Peyer's patch (tissue), 4 donors: ENCODE measurements at regions not wholly inside any gene's neighbourhood (a gene's known extent, or its start where the extent isn't known, plus 50 kb on each side); places are given as distances from the start of the nearest gene placed in this dataset.
"Not testable (repeated sequence)": the region's sequence is repeated elsewhere in the genome, so short reads cannot be mapped to it uniquely, and the experiment has no call there.

Experiments used
- DNase-seq, 3 donors: peaks; one replicate each; pipeline ENCODE4 v3.0.0-alpha.2; 2017 to 2019
- H3K27ac ChIP-seq, 4 donors: fragments of 200-600 bp; sonication (generic); one replicate each; pipeline ENCODE4 v1.5.1; 2016 to 2019
- H3K27me3 ChIP-seq, 2 donors: fragments of 200-600 bp; sonication (generic); one replicate each; pipeline ENCODE4 v1.5.1; 2019
- H3K36me3 ChIP-seq, 3 donors: fragments of 200-600 bp; sonication (generic); one replicate each; pipeline ENCODE4 v1.5.1; 2016 to 2019
- H3K4me1 ChIP-seq, 4 donors: fragments of 200-600 bp; sonication (generic); one replicate each; pipeline ENCODE4 v1.5.1; 2016 to 2019
- H3K4me3 ChIP-seq, 4 donors: fragments of 200-600 bp; sonication (generic); 1 replicate in 3 of 4; 2 replicates in 1 of 4; pipeline ENCODE4 v1.5.1; 2016 to 2019; ENCODE audit warnings: mild to moderate bottlenecking in 1 of 4
- H3K9me3 ChIP-seq, 4 donors: fragments of 200-600 bp; sonication (generic); one replicate each; pipeline ENCODE4 v1.5.1; 2016 to 2019; ENCODE audit warnings: mild to moderate bottlenecking in 1 of 4
- POLR2A ChIP-seq, 2 donors: fragments of 450-650 bp; IDR thresholded peaks; one replicate each; pipeline ENCODE4 v1.5.1; 2017; ENCODE audit warnings: antibody characterized with exemption in 2 of 2, mild to moderate bottlenecking in 2 of 2, moderate library complexity in 2 of 2
- TF ChIP-seq, protein P1 (sequence below), 6 experiments: fragments of 450-650 bp in 4 of 6; fragments of 200-600 bp in 2 of 6; sonication (generic) in 1 of 6; IDR thresholded peaks; one replicate each; pipeline ENCODE4 v1.5.1; 2017 to 2019; ENCODE audit warnings: antibody characterized with exemption in 6 of 6, mild to moderate bottlenecking in 3 of 6, moderate library complexity in 1 of 6

DNA sequence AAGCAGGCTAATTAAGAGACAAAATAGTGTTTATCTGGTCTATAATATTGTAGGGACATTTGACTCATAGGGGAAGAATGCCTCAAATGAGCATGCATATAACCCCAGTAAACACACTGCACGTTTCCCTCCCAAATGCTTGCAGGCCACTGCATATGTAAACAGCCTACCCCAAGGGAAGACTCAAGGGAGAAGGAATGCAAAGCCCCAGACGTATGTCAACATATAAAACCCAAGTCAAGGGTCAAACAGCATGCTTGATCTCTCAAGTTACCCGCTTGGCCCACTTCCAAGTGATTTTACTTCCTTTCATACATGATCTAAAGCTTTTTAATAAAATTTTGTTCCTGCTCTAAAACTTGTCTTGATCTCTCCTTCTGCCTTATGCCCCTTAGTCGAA lies 1090.0 kb downstream of the OTOL1 start:
- no peak overlapping the region for H3K27ac ChIP-seq
- no peak for DNase-seq
- TF ChIP-seq POLR2A (IDR thresholded peaks at IDR 0.05): no peak
- TF ChIP-seq, protein P1, sequence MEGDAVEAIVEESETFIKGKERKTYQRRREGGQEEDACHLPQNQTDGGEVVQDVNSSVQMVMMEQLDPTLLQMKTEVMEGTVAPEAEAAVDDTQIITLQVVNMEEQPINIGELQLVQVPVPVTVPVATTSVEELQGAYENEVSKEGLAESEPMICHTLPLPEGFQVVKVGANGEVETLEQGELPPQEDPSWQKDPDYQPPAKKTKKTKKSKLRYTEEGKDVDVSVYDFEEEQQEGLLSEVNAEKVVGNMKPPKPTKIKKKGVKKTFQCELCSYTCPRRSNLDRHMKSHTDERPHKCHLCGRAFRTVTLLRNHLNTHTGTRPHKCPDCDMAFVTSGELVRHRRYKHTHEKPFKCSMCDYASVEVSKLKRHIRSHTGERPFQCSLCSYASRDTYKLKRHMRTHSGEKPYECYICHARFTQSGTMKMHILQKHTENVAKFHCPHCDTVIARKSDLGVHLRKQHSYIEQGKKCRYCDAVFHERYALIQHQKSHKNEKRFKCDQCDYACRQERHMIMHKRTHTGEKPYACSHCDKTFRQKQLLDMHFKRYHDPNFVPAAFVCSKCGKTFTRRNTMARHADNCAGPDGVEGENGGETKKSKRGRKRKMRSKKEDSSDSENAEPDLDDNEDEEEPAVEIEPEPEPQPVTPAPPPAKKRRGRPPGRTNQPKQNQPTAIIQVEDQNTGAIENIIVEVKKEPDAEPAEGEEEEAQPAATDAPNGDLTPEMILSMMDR (IDR thresholded peaks at IDR 0.05): no peak
- no peaks in the 10 kb centered on the region for H3K27me3 ChIP-seq
- H3K4me1 ChIP-seq: no peaks in the 10 kb centered on the region
- H3K9me3 ChIP-seq: no peaks in the 10 kb centered on the region
- no peak overlapping the region for H3K4me3 ChIP-seq
- H3K36me3 ChIP-seq: no peaks in the 10 kb centered on the region

- Histone ChIP-seq H3K27ac (no peak overlapping the region), H3K4me3 (no peak overlapping the region), H3K9me3 (no peaks in the 10 kb centered on the region), H3K27me3 (no peaks in the 10 kb centered on the region), H3K36me3 (no peaks in the 10 kb centered on the region), H3K4me1 (no peaks in the 10 kb centered on the region)
- TF ChIP-seq POLR2A (IDR thresholded peaks at IDR 0.05): no peak
- TF ChIP-seq, protein P1 (IDR thresholded peaks at IDR 0.05): no peak
- DNase-seq: no peak
Measured at GRCh38 chr3:162597226-162597625, 1100.6 kb downstream of the OTOL1 start.

- not testable (repeated sequence) for H3K36me3 ChIP-seq, H3K9me3 ChIP-seq, H3K4me1 ChIP-seq, H3K27me3 ChIP-seq, H3K4me3 ChIP-seq, DNase-seq, H3K27ac ChIP-seq
Measured at GRCh38 chr3:162598500-162598899, 1101.9 kb downstream of the OTOL1 start.

DNA sequence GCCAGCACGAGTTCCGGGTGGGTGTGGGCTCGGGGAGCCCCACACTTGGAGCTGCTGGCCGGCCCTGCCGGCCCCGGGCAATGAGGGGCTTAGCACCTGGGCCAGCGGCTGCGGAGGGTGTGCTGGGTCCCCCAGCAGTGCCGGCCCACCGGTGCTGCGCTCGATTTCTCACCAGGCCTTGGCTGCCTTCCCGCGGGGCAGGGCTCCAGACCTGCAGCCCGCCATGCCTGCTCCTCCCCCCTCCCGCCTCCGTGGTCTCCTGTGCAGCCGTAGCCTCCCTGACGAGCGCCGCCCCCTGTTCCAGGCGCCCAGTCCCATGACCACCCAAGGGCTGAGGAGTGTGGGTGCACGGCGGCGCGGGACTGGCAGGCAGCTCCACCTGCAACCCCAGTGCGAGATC lies 1103.1 kb downstream of the OTOL1 start:
- DNase-seq, H3K27me3 ChIP-seq, H3K4me1 ChIP-seq, H3K27ac ChIP-seq, H3K36me3 ChIP-seq, H3K9me3 ChIP-seq, H3K4me3 ChIP-seq: not testable (repeated sequence)

DNA sequence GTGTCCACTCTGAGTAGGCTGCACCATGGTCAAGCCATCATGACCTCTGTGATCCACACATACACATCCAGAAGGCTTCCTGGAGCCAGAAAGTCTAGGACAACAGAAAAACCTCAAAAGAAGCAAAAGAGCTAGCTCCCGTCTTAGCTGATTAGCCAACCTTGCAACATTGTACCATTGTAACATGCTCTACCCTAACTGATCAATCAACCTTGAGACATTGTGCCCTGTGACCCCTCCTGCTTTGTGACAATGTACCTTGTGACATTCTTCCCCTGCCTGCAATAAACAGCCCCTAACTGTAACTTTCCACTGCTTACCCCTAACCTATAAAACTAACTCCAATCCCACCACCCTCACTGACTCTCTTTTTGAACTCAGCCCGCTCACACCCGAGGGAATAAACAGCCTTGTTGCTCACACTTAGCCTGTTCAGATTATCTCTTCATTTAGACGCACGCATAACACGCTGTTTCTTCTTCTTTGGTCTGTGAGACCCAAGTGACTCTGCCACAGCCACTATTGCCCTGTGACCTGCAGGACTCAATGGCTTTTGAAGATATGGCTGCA lies 1104.6 kb downstream of the OTOL1 start:
- no peak overlapping the region for H3K27ac ChIP-seq
- TF ChIP-seq POLR2A (IDR thresholded peaks at IDR 0.05): no peak
- H3K9me3 ChIP-seq: no peaks in the 10 kb centered on the region
- no peak overlapping the region for H3K4me3 ChIP-seq
- no peaks in the 10 kb centered on the region for H3K36me3 ChIP-seq
- no peak for DNase-seq
- H3K4me1 ChIP-seq: no peaks in the 10 kb centered on the region
- no peaks in the 10 kb centered on the region for H3K27me3 ChIP-seq

DNA sequence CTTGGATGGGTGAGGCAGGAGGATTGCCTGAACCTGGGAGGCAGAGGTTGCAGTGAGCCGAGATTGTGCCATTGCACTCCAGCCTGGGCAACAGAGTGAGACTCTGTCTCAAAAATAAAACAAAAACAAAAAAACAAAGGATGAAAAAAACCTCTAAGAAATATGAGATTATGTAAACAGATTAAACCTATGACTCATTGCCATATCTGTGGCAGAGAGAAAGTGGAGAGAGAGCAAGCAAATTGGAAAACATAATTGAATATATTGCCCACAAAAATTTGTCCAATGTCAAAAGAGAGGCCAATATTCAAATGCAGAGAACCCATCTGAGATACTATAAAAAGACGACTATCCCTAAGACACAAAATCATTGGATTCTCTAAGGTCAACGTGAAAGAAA lies 1106.0 kb downstream of the OTOL1 start:
- TF ChIP-seq, protein P1 (IDR thresholded peaks at IDR 0.05): no peak
- no peak for TF ChIP-seq POLR2A (IDR thresholded peaks at IDR 0.05)
- DNase-seq: no peak
- H3K36me3 ChIP-seq: no peaks in the 10 kb centered on the region
- no peaks in the 10 kb centered on the region for H3K4me1 ChIP-seq
- no peak overlapping the region for H3K4me3 ChIP-seq
- H3K9me3 ChIP-seq: no peaks in the 10 kb centered on the region
- no peaks in the 10 kb centered on the region for H3K27me3 ChIP-seq
- H3K27ac ChIP-seq: no peak overlapping the region

DNA sequence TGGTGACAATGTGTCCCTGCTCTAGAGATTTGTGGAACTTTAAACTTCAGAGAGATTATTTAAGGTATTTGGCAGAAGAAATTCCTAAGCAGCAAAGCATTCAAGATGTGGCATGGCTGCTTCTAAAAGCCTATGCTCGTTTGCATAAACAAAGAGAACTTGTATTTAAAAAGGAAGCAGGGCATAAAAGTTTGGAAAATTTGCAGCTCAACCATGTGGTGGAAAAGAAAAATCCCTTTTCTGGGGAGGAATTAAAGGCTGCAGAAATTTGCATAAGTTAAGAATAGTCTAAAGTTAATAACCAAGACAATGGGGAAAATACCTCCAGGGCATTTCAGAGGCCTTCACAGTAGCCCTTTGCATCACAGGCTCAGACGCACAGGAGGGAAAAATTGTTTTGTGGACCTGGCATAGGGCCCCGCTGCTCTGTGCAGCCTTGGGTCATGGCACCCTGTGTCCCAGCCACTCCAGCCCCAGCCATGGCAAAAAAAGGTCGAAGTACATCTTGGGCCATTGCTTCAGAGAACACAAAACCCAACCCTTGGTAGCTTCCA lies 1109.1 kb downstream of the OTOL1 start:
- H3K27me3 ChIP-seq: no peaks in the 10 kb centered on the region
- no peak overlapping the region for H3K27ac ChIP-seq
- no peaks in the 10 kb centered on the region for H3K36me3 ChIP-seq
- no peaks in the 10 kb centered on the region for H3K9me3 ChIP-seq
- DNase-seq: no peak
- no peak overlapping the region for H3K4me3 ChIP-seq
- no peaks in the 10 kb centered on the region for H3K4me1 ChIP-seq
- TF ChIP-seq, protein P1 (IDR thresholded peaks at IDR 0.05): no peak
- no peak for TF ChIP-seq POLR2A (IDR thresholded peaks at IDR 0.05)
